BJ (cell line): ENCODE measurements at regions not wholly inside any gene's neighbourhood (a gene's known extent, or its start where the extent isn't known, plus 50 kb on each side); places are given as distances from the start of the nearest gene placed in this dataset.

Source experiments
- CTCF ChIA-PET: fragments of 350-600 bp; formaldehyde crosslinking; extraction: SDS; loops from one replicate; lab custom pipeline; 2021; ENCODE audit warnings: antibody characterized with exemption, inconsistent platforms; lab: Yijun Ruan, JAX
- POLR2A ChIA-PET: fragments of 300-600 bp; sonication (Branson Sonifier 250); formaldehyde crosslinking; extraction: SDS; loops from one replicate; lab custom pipeline; 2021; ENCODE audit warnings: antibody characterized with exemption; lab: Charles Lee
- DNase-seq: peaks from one replicate; pipeline ENCODE4 v3.0.0-alpha.2; 2011; ENCODE audit warnings: low read depth
- H3K27me3 ChIP-seq: 2 replicates; pipeline ENCODE4 v1.6.0; 2011; ENCODE audit warnings: low read length; ENCODE audit not compliant: control insufficient read depth, insufficient read depth
- H3K36me3 ChIP-seq: 2 replicates; pipeline ENCODE4 v1.5.1; 2011; ENCODE audit warnings: low read length; ENCODE audit not compliant: control insufficient read depth, insufficient read depth
- H3K4me3 ChIP-seq: 2 replicates; pipeline ENCODE4 v1.5.1; 2011; ENCODE audit warnings: low read depth, mild to moderate bottlenecking, control low read depth, low read length
- CTCF ChIP-seq: IDR thresholded peaks from 2 replicates; pipeline ENCODE4 v1.5.1; 2011; ENCODE audit warnings: low read depth, mild to moderate bottlenecking, control low read depth, inconsistent platforms, low read length, moderate library complexity; ENCODE audit not compliant: insufficient read depth

GRCh38 chr5:5983261-5983980, 394.9 kb downstream of the MED10 start:
- Histone ChIP-seq H3K36me3 (no peaks in the 10 kb centered on the region), H3K4me3 (no peak overlapping the region), H3K27me3 (no peaks in the 10 kb centered on the region)
- no peak for TF ChIP-seq CTCF
- ChIA-PET POLR2A (no interaction called here), CTCF (no interaction called here)
- DNase-seq: no peak

- H3K27me3 ChIP-seq: no peaks in the 10 kb centered on the region
- H3K36me3 ChIP-seq: no peaks in the 10 kb centered on the region
- ChIA-PET POLR2A (no interaction called here), CTCF (no interaction called here)
- H3K4me3 ChIP-seq: no peak overlapping the region
- no peak for TF ChIP-seq CTCF
- no peak for DNase-seq
Observed at GRCh38 chr5:5981562-5981961, 396.8 kb downstream of the MED10 start.

GRCh38 chr5:5980538-5980895, 397.8 kb downstream of the MED10 start:
- ChIA-PET CTCF (no interaction called here), POLR2A (no interaction called here)
- Histone ChIP-seq H3K4me3 (no peak overlapping the region), H3K36me3 (no peaks in the 10 kb centered on the region), H3K27me3 (no peaks in the 10 kb centered on the region)
- DNase-seq: no peak
- TF ChIP-seq CTCF: no peak

- POLR2A ChIA-PET: no interaction called here
- no peaks in the 10 kb centered on the region for H3K27me3 ChIP-seq
- CTCF ChIA-PET: no interaction called here
- H3K4me3 ChIP-seq: no peak overlapping the region
- no peak for DNase-seq
- TF ChIP-seq CTCF: no peak
- no peaks in the 10 kb centered on the region for H3K36me3 ChIP-seq
Observed at GRCh38 chr5:5979761-5980537, 398.4 kb downstream of the MED10 start.

- Histone ChIP-seq H3K36me3 (no peaks in the 10 kb centered on the region), H3K4me3 (no peak overlapping the region), H3K27me3 (no peaks in the 10 kb centered on the region)
- POLR2A ChIA-PET: no interaction called here
- no peak for DNase-seq
- CTCF ChIA-PET: no interaction called here
- TF ChIP-seq CTCF: no peak
Observed at GRCh38 chr5:5979377-5979760, 399.0 kb downstream of the MED10 start.
